ENCODE measurements at regions not wholly inside any gene's neighbourhood (a gene's known extent, or its start where the extent isn't known, plus 50 kb on each side); places are given as distances from the start of the nearest gene placed in this dataset.
A peak's percentile ranks its signal among the peaks of the same experiment; 100 is the strongest.

DNA sequence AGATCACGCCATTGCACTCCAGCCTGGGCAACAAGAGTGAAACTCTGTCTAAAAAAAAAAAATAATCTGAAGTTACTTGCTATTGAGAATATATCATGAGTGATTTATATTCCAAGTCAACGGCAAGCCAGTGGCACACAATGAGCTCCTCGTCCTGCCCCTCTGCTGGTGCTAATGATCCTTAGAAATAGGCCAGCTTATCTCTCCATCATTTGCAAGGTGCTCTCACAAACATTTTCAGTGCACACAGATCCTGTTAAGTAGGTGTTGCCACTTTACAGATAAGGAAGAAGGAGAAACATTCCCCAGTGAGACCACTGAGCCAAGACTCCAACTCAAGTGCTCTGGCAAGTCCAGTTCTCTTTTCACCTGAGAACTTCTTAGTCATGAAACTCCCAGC is 91.3 kb upstream of the GPR45 start:
- FAIRE-seq: no peak

GRCh38 chr2:105154119-105154818 is 87.3 kb upstream of the GPR45 start:
- no peak for FAIRE-seq

GRCh38 chr2:105156166-105156565 is 85.4 kb upstream of the GPR45 start:
- no peak for FAIRE-seq

DNA sequence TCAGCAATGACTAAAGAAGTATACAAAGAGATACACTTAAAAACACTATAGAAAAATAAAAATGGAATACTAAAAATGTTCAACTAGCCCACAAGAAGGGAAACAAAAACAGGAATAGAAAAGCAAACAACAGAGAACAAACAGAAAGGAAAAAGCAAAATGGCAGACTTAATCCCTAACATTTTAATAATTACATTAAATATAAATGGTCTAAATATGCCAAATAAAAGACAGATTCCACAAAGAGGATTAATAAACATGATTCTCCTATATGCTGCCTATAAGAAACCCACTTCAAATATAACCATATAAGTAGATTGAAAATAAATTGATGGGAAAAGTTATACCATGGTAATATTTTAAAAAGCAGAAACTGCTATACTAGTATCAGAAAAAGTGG is 83.5 kb upstream of the GPR45 start:
- peak; percentile 53 for FAIRE-seq

- FAIRE-seq: no peak
Measured at GRCh38 chr2:105166688-105167087, 74.9 kb upstream of the GPR45 start.

DNA sequence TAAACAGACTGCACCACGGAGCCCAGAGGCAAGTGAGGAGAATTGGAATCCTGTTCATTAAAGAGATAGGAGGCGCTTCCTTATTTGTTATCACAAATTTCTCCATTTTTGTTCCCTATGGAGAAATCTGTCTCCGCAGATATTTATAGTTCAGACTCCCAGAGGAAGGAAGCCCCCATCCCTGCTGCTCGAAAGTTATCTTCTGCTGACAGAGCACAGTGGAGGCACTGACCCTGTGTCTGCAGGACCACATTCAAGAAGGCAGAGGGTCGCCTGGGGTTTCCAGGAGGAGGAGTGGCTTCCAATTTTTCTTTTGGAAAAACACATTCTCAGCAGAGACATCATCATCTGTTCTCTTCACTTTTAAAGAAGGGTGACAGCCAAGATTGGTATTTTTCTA is 73.0 kb upstream of the GPR45 start:
- no peak for FAIRE-seq

GRCh38 chr2:105175231-105175630 is 66.3 kb upstream of the GPR45 start:
- no peak for FAIRE-seq

- no peak for FAIRE-seq
Measured at GRCh38 chr2:105176429-105176828, 65.1 kb upstream of the GPR45 start.

GRCh38 chr2:105177008-105177407 is 64.5 kb upstream of the GPR45 start:
- no peak for FAIRE-seq

DNA sequence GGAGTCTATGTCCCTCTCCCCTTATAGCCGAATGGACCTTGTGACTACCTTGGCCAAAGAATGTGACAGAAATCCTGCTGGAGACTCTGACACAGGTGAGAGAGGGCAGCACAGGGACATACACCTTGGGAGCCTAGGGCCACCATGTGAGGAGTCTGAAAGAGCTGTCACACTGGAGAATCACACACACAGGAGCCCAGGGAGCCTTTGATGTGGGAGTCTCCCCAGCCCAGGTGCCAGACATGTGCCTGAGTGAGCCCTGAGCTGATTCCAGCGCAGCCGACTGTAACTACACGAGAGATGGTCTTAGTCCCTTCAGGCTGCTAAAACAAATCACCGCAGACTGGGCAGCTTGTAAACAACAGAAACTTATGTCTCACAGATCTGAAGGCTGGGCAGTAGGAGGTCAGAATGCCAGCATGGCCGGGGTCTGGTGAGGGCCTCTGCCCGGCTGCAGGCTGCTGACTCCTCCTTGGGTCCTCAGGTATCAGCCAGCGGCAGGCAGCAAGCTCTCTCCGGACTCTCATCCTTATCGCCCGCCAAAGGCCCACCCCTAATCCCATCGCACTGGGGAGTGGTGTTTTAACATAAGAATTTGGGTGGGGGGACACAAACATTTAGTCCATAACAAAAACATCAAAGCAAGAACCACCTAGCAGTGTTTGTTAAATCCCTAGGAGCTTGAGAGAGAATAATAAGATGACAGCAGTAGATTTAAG is 63.8 kb upstream of the GPR45 start:
- FAIRE-seq: no peak

GRCh38 chr2:105179469-105180372 is 61.8 kb upstream of the GPR45 start:
- no peak for FAIRE-seq

- no peak for FAIRE-seq
Measured at GRCh38 chr2:105180491-105180972, 61.0 kb upstream of the GPR45 start.

GRCh38 chr2:105181282-105181681 is 60.3 kb upstream of the GPR45 start:
- FAIRE-seq: no peak

DNA sequence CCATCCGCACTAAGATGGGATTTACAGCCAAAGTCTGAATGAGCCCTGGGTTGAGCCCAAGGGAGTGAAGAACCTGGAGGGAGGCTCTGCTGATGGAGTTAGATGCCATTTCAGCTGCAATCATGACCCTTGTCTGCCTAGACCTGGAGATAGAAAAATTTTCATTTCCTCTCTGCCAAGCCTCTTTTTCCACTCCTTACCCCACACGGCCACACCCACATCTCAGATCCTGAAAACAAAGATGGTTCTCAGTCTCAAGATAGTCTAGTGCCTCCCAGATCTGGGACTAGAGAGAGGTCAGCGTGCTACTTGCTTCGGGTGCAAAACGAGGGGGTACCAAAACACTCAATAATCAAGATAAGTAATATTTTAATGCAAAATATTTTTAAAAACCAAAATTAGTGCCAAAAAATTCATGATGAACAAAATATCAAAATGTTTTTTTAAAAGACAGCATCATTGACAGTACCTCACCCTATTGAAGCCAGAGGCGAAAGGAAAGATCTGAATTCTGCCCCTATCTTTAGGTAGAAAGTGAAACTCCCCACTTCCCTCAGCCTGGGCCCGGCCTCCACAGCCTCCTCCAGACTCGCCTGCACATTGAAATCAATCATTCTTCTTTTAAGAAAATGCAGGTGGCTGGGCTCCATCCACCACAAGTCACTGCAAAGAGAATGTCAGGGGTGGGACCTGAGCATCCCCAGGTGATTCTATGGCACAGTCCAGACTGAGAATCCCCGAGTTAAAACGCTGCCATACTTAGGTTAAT is 57.8 kb upstream of the GPR45 start:
- FAIRE-seq: no peak

GRCh38 chr2:105184420-105184819 is 57.1 kb upstream of the GPR45 start:
- no peak for FAIRE-seq

DNA sequence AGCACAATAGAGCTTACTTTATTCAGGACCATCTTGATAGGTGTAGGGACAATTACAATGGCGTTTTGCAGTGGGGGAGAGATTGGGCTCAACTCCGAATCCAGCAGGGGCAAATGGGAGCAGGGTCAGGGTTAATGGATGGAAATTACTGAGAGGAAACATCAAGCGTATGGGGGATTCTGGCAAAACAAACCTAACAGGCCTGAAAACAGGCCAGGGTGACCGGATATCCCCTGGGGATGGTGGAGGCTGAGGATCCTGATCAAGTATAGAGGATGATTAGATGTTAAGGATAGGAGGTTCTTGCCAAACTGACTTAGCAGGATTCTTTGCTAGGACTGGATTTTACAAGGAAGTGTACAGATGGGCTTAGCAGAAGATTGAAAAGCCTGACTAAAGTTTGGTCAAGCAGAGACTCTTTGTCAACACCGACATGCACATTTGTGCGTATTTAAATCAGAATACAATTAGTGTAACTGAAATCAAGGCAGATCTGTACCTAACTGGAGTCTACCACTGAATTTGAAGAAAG is 54.5 kb upstream of the GPR45 start:
- no peak for FAIRE-seq

DNA sequence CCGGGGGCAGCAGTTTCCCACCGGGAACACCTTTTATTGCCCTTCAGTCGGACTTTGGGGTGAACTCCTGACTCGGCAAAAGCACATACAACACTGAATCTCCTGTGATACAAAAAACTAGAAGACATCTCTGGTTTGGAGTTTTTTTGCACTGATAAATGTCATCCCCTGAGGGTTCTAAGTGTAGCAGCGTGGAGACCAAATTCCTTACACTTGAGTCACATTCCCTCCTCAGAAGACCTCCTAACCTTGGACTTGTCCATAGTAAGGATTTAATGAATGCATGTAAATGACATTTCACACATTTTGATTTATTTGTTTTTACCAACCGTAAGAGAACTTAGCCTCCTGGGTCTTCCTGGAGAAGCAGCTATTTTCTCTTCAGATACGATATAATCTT is 54.0 kb upstream of the GPR45 start:
- FAIRE-seq: no peak

- FAIRE-seq: no peak
Measured at GRCh38 chr2:105188343-105188742, 53.2 kb upstream of the GPR45 start.

Data from colon (tissue), 2 donors.